ENCODE measurements at regions not wholly inside any gene's neighbourhood (a gene's known extent, or its start where the extent isn't known, plus 50 kb on each side); places are given as distances from the start of the nearest gene placed in this dataset.

DNA sequence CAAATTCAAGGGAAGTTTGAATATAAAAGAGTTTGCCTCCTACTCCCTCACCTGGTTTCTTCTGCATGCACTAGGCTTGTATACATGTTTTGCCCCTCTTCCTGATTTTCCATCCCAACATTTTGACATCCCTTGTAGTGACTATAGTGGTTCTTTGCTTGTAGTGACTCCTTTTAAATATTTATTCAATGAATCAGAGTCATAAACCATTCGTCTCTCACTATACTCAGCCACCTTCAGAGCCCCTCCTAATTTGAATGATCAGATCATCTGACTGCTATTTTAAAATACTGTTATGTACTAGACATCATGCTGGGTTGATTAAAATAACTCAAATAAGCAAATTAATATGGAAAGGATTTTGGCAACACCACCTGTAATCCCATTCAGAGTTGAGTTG lies 492.1 kb upstream of the PIK3C3 start:
- TF ChIP-seq POLR2A (IDR thresholded peaks at IDR 0.05) (no peak), POLR2AphosphoS5 (IDR thresholded peaks at IDR 0.05) (no peak)
- TF ChIP-seq, protein P1, sequence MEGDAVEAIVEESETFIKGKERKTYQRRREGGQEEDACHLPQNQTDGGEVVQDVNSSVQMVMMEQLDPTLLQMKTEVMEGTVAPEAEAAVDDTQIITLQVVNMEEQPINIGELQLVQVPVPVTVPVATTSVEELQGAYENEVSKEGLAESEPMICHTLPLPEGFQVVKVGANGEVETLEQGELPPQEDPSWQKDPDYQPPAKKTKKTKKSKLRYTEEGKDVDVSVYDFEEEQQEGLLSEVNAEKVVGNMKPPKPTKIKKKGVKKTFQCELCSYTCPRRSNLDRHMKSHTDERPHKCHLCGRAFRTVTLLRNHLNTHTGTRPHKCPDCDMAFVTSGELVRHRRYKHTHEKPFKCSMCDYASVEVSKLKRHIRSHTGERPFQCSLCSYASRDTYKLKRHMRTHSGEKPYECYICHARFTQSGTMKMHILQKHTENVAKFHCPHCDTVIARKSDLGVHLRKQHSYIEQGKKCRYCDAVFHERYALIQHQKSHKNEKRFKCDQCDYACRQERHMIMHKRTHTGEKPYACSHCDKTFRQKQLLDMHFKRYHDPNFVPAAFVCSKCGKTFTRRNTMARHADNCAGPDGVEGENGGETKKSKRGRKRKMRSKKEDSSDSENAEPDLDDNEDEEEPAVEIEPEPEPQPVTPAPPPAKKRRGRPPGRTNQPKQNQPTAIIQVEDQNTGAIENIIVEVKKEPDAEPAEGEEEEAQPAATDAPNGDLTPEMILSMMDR (IDR thresholded peaks at IDR 0.05 in 8 of 11, conservative IDR thresholded peaks at IDR 0.05 in 3 of 11): no peak
